OCI-LY7 (cell line): ENCODE measurements at regions not wholly inside any gene's neighbourhood (a gene's known extent, or its start where the extent isn't known, plus 50 kb on each side); places are given as distances from the start of the nearest gene placed in this dataset.

Experiments used
- CTCF ChIP-seq: fragments of 200-600 bp; sonication (generic); conservative IDR thresholded peaks from 2 replicates; pipeline ENCODE4 v1.5.1; 2014; ENCODE audit warnings: mild to moderate bottlenecking, antibody characterized with exemption, low read length, moderate library complexity, mixed read lengths
- EZH2phosphoT487 ChIP-seq: fragments of 200-600 bp; sonication (generic); IDR thresholded peaks from 2 replicates; pipeline ENCODE4 v1.6.1; 2018; ENCODE audit warnings: low read depth, borderline replicate concordance, mild to moderate bottlenecking, mixed run types, antibody characterized with exemption, low read length, moderate library complexity, mixed read lengths

GRCh38 chr7:24005517-24005916 lies 278.5 kb upstream of the NPY start:
- TF ChIP-seq CTCF: peak; percentile 54
- TF ChIP-seq EZH2phosphoT487: no peak
